K562 (cell line): ENCODE measurements at regions not wholly inside any gene's neighbourhood (a gene's known extent, or its start where the extent isn't known, plus 50 kb on each side); places are given as distances from the start of the nearest gene placed in this dataset.

Source experiments
- ATAC-seq: fragments of 200-7000 bp; cut with Tn5 transposase; 3 replicates; pipeline ENCODE4 v1.9.1; 2020; ENCODE audit warnings: moderate library complexity
- BruUV-seq: library from RNA; stranded (reverse); fragments of 400-500 nt; replicated peaks from 2 replicates; lab custom pipeline; 2021; lab: Mats Ljungman, UMichigan
- CTCF ChIA-PET: fragments of 300-600 bp; formaldehyde crosslinking; extraction: SDS; loops from one replicate; lab custom pipeline; 2021; ENCODE audit warnings: low intra/inter-chr PET ratio; lab: Yijun Ruan, JAX
- POLR2A ChIA-PET: fragments of 300-600, 350-650 bp; sonication (Branson Sonifier 250); formaldehyde crosslinking; extraction: SDS; loops from one replicate; lab custom pipeline; 2021; ENCODE audit warnings: antibody characterized with exemption, inconsistent platforms; lab: Yijun Ruan, JAX
- DNase-seq, 4 experiments: peaks; one replicate each; pipeline versions ENCODE4 v3.0.0 to v3.0.0-alpha.2; 2011 to 2018; ENCODE audit warnings: low spot score in 3 of 4, mixed read lengths in 3 of 4; ENCODE audit errors: extremely low read depth in 1 of 4
- FAIRE-seq: peaks from 2 replicates; lab custom pipeline; 2011; peaks lifted over from hg19 to GRCh38; lab: Jason Lieb, UNC
- H2AFZ ChIP-seq: 2 replicates; pipeline ENCODE4 v1.6.0; 2011; ENCODE audit warnings: low read depth, low read length, control low read depth, inconsistent platforms
- H3K27ac ChIP-seq: fragments of 200-600 bp; 3 replicates; pipeline ENCODE4 v1.8.0; 2011; ENCODE audit warnings: low read depth, mild to moderate bottlenecking, control low read depth, inconsistent platforms, low read length, moderate library complexity, mixed read lengths; ENCODE audit errors: extremely low read depth
- H3K27me3 ChIP-seq, 2 experiments: fragments of 300-600 bp in 1 of 2; 2 replicates in 1 of 2; 3 replicates in 1 of 2; pipeline versions ENCODE4 v1.6.0 to v1.8.0; 2011; ENCODE audit warnings: inconsistent platforms in 2 of 2, low read length in 2 of 2, mild to moderate bottlenecking in 1 of 2, mixed read lengths in 1 of 2, moderate library complexity in 1 of 2; ENCODE audit not compliant: control insufficient read depth in 2 of 2, insufficient read depth in 2 of 2
- H3K36me3 ChIP-seq: fragments of 300-600 bp; 3 replicates; pipeline ENCODE4 v1.8.0; 2011; ENCODE audit warnings: mild to moderate bottlenecking, low read length, inconsistent platforms; ENCODE audit not compliant: control insufficient read depth, insufficient read depth
- H3K4me1 ChIP-seq, 2 experiments: fragments of 200-600 bp in 1 of 2; replicated peaks in 1 of 2; 2 replicates in 1 of 2; 3 replicates in 1 of 2; pipeline versions ENCODE4 v1.5.1 to v1.8.0; 2011; ENCODE audit warnings: inconsistent platforms in 2 of 2, low read length in 2 of 2, mild to moderate bottlenecking in 1 of 2, mixed read lengths in 1 of 2, moderate library complexity in 1 of 2; ENCODE audit not compliant: control insufficient read depth in 2 of 2, insufficient read depth in 2 of 2
- H3K4me2 ChIP-seq: 2 replicates; pipeline ENCODE4 v1.6.1; 2011; ENCODE audit warnings: low read length, control low read depth, inconsistent platforms, mixed read lengths; ENCODE audit not compliant: insufficient read depth
- H3K4me3 ChIP-seq: fragments of 200-600 bp; sonication (generic), shearing (Covaris generic); 2 replicates; pipeline ENCODE4 v1.5.1; 2016; ENCODE audit warnings: control low read depth, inconsistent platforms
- H3K79me2 ChIP-seq: fragments of 200-600 bp; 3 replicates; pipeline ENCODE4 v1.8.0; 2011; ENCODE audit warnings: low read length, inconsistent platforms; ENCODE audit not compliant: control insufficient read depth, insufficient read depth
- H3K9ac ChIP-seq, 2 experiments: 2 replicates each; pipeline versions ENCODE4 v1.6.0 to v1.6.1; 2011; ENCODE audit warnings: low read depth in 2 of 2, low read length in 2 of 2, control low read depth in 1 of 2, inconsistent platforms in 1 of 2, mild to moderate bottlenecking in 1 of 2, mixed read lengths in 1 of 2; ENCODE audit not compliant: insufficient read depth in 1 of 2
- H3K9me1 ChIP-seq: one replicate; pipeline ENCODE4 v1.6.0; 2011; ENCODE audit warnings: inconsistent platforms, mild to moderate bottlenecking, low read length, moderate library complexity; ENCODE audit not compliant: control insufficient read depth, insufficient read depth
- H3K9me3 ChIP-seq: replicated peaks from 2 replicates; pipeline ENCODE4 v1.5.1; 2011; ENCODE audit warnings: low read depth, low read length, inconsistent platforms; ENCODE audit not compliant: control insufficient read depth, insufficient read depth
- H4K20me1 ChIP-seq: replicated peaks from 2 replicates; pipeline ENCODE4 v1.6.1; 2011; ENCODE audit warnings: low read length, inconsistent platforms, mixed read lengths; ENCODE audit not compliant: control insufficient read depth, insufficient read depth
- DMBX1 ChIP-seq: fragments of 250-450 bp; sonication (Bioruptor Pico); IDR thresholded peaks from 2 replicates; pipeline ENCODE4 v1.8.0; 2022; ENCODE audit warnings: inconsistent platforms, mild to moderate bottlenecking, moderate library complexity, borderline replicate concordance
- ELF1 ChIP-seq: fragments of 200-800 bp; sonication (Bioruptor generic); IDR thresholded peaks from 2 replicates; pipeline ENCODE4 v1.6.1; 2016; ENCODE audit warnings: missing genetic modification characterization, missing compliant biosample characterization
- EP300 ChIP-seq: IDR thresholded peaks from 2 replicates; pipeline ENCODE4 v1.6.1; 2012; ENCODE audit warnings: low read length, improper control_type of control experiment
- FOXK2 ChIP-seq, 2 experiments: fragments of 450-650 bp; IDR thresholded peaks in 1 of 2; conservative IDR thresholded peaks in 1 of 2; 2 replicates each; pipeline ENCODE4 v1.6.1; 2016; ENCODE audit warnings: low read depth in 2 of 2, mild to moderate bottlenecking in 1 of 2
- GATAD2A ChIP-seq: fragments of 450-650 bp; IDR thresholded peaks from 2 replicates; pipeline ENCODE4 v1.6.1; 2017
- KLF10 ChIP-seq: fragments of 250-450 bp; sonication (Bioruptor Pico); IDR thresholded peaks from 2 replicates; pipeline ENCODE4 v1.6.1; 2021; ENCODE audit warnings: matching md5 sums
- KLF16 ChIP-seq: IDR thresholded peaks from 2 replicates; pipeline ENCODE4 v1.6.1; 2016; ENCODE audit warnings: antibody characterized with exemption
- MCM3 ChIP-seq: fragments of 450-650 bp; IDR thresholded peaks from 2 replicates; pipeline ENCODE4 v1.6.1; 2016
- PHF20 ChIP-seq: fragments of 450-650 bp; IDR thresholded peaks from 2 replicates; pipeline ENCODE4 v1.6.1; 2018; ENCODE audit not compliant: partially characterized antibody
- PREB ChIP-seq: sonication (generic); formaldehyde crosslinking; IDR thresholded peaks from 2 replicates; pipeline ENCODE4 v1.8.1; 2023; ENCODE audit warnings: mild to moderate bottlenecking, missing genetic modification reagents
- RBM34 ChIP-seq: fragments of 200-400 bp; formaldehyde crosslinking; IDR thresholded peaks from 2 replicates; pipeline ENCODE4 v1.6.1; 2018; ENCODE audit warnings: low read length, borderline replicate concordance; ENCODE audit not compliant: insufficient read depth
- TBP ChIP-seq: optimal IDR thresholded peaks from 2 replicates; pipeline ENCODE3; 2011; ENCODE audit warnings: low read depth, low read length, improper control_type of control experiment
- TRIM28 ChIP-seq: fragments of 450-650 bp; IDR thresholded peaks from 2 replicates; pipeline ENCODE4 v1.6.1; 2017
- TSC22D4 ChIP-seq: fragments of 450-650 bp; IDR thresholded peaks from 2 replicates; pipeline ENCODE4 v1.6.1; 2016; ENCODE audit warnings: missing genetic modification characterization, missing biosample characterization, control low read depth
- ZBTB43 ChIP-seq: sonication (generic); formaldehyde crosslinking; IDR thresholded peaks from 2 replicates; pipeline ENCODE4 v1.8.0; 2023; ENCODE audit warnings: mild to moderate bottlenecking, missing genetic modification reagents
- ZNF146 ChIP-seq: IDR thresholded peaks from one replicate; pipeline ENCODE4 v1.6.1; 2018; ENCODE audit warnings: missing compliant biosample characterization; ENCODE audit not compliant: unreplicated experiment
- ZNF174 ChIP-seq: fragments of 250-450 bp; sonication (Bioruptor Pico); IDR thresholded peaks from 2 replicates; pipeline ENCODE4 v1.4.0; 2020; ENCODE audit warnings: mild to moderate bottlenecking
- ZNF445 ChIP-seq: fragments of 250-450 bp; sonication (Bioruptor Pico); IDR thresholded peaks from 2 replicates; pipeline ENCODE4 v1.4.0; 2020; ENCODE audit warnings: low read depth, mild to moderate bottlenecking, moderate library complexity
- ZNF785 ChIP-seq: fragments of 250-450 bp; sonication (Bioruptor Pico); IDR thresholded peaks from 2 replicates; pipeline ENCODE4 v1.4.0; 2020; ENCODE audit warnings: mild to moderate bottlenecking
- WGBS: fragments of 100-300 bp; shearing (Covaris generic); methylation state at CpG from one replicate; pipeline ENCODE4 v1.1.6; 2016; ENCODE audit warnings: low coverage, mixed read lengths; ENCODE audit not compliant: insufficient coverage; ENCODE audit errors: missing lambda C conversion rate; 5-methylcytosine and 5-hydroxymethylcytosine counted together
- in situ Hi-C: fragments of 300-500 bp; cut with MboI; formaldehyde crosslinking; loops from 4 replicates; pipeline ENCODE4 v1.15.0; 2018; ENCODE audit warnings: inconsistent platforms, mixed read lengths
- intact Hi-C: fragments of 100-400 bp; cut with micrococcal nuclease; formaldehyde crosslinking; loops from 2 replicates; pipeline ENCODE4 v1.14.2; 2022

- POLR2A ChIA-PET = no interaction called here
- Histone ChIP-seq H3K4me3 (no peak overlapping the region), H3K27ac (no peak overlapping the region), H2AFZ (no peak overlapping the region), H3K9me3 (no peaks in the 10 kb centered on the region), H4K20me1 (no peaks in the 10 kb centered on the region), H3K79me2 (no peaks in the 10 kb centered on the region), H3K4me1 (no peaks in the 10 kb centered on the region), H3K4me2 (no peak overlapping the region), H3K9me1 (no peaks in the 10 kb centered on the region), H3K9ac (no peak overlapping the region), H3K36me3 (no peaks in the 10 kb centered on the region), H3K27me3 (no peaks in the 10 kb centered on the region)
- intact Hi-C loops (no loop called here), in situ Hi-C loops (no loop called here)
- 0% methylated on average over 2 of the region's 2 CpGs for WGBS
- CTCF ChIA-PET = no interaction called here
- ATAC-seq (no peak), DNase-seq (no peak), FAIRE-seq (no peak)
- TF ChIP-seq ELF1 (tag) (no peak), PHF20 (no peak), TRIM28 (no peak), ZBTB43 (CRISPR knock-in tag) (no peak), ZNF174 (CRISPR knock-in tag) (no peak), MCM3 (no peak)
- no TSS peak for BruUV-seq
Observed at GRCh38 chr5:162544905-162545304, 477.3 kb downstream of the GABRG2 start.

GRCh38 chr5:162550236-162550635 is 482.7 kb downstream of the GABRG2 start:
- ChIA-PET CTCF (no interaction called here), POLR2A (no interaction called here)
- WGBS = 0% methylated on average over 12 of the region's 13 CpGs
- intact Hi-C loops (no loop called here), in situ Hi-C loops (no loop called here)
- H4K20me1 ChIP-seq = no peaks in the 10 kb centered on the region
- no peak overlapping the region for H3K4me2 ChIP-seq
- H3K79me2 ChIP-seq = no peaks in the 10 kb centered on the region
- no peak overlapping the region for H2AFZ ChIP-seq
- H3K9me1 ChIP-seq = no peaks in the 10 kb centered on the region
- H3K36me3 ChIP-seq = no peaks in the 10 kb centered on the region
- H3K9me3 ChIP-seq = no peaks in the 10 kb centered on the region
- no peak for DNase-seq
- no peak for FAIRE-seq
- no TSS peak for BruUV-seq
- no peaks in the 10 kb centered on the region for H3K4me1 ChIP-seq
- H3K27ac ChIP-seq = no peak overlapping the region
- no peak overlapping the region for H3K9ac ChIP-seq
- no peak for ATAC-seq
- no peaks in the 10 kb centered on the region for H3K27me3 ChIP-seq
- H3K4me3 ChIP-seq = no peak overlapping the region
- no peak for TF ChIP-seq PREB (CRISPR knock-in tag)
- TF ChIP-seq FOXK2 (conservative IDR thresholded peaks at IDR 0.05 in 1 of 2, IDR thresholded peaks at IDR 0.05 in 1 of 2; ENCODE audit: low read depth in 2 of 2) = no peak
- TF ChIP-seq TBP = no peak
- TF ChIP-seq KLF10 = no peak
- TF ChIP-seq ZNF146 = no peak
- TF ChIP-seq KLF16 = no peak
- TF ChIP-seq ZNF785 (CRISPR knock-in tag) = no peak
- no peak for TF ChIP-seq TSC22D4 (tag)
- TF ChIP-seq GATAD2A = no peak
- no peak for TF ChIP-seq DMBX1 (CRISPR knock-in tag)
- no peak for TF ChIP-seq EP300
- TF ChIP-seq RBM34 = no peak
- no peak for TF ChIP-seq ZNF445 (CRISPR knock-in tag)
